Activated CD8-positive, alpha-beta memory T cell treated with anti-CD3 and anti-CD28 coated beads, Interleukin-2, amount 50 U/mL, for 1 hour (primary cell): ENCODE measurements at regions not wholly inside any gene's neighbourhood (a gene's known extent, or its start where the extent isn't known, plus 50 kb on each side); places are given as distances from the start of the nearest gene placed in this dataset.

Experiments used
- DNase-seq: peaks from one replicate; pipeline ENCODE4 v3.0.0-alpha.2; 2020; ENCODE audit errors: extremely low read depth

- no peak for DNase-seq
Observed at GRCh38 chr2:136375017-136375901, 257.3 kb upstream of the CXCR4 start.

- DNase-seq, result no peak
Observed at GRCh38 chr2:136373841-136374240, 255.9 kb upstream of the CXCR4 start.

GRCh38 chr2:136373029-136373428 is 255.1 kb upstream of the CXCR4 start:
- DNase-seq, result no peak

GRCh38 chr2:136363900-136364299 is 246.0 kb upstream of the CXCR4 start:
- no peak for DNase-seq

GRCh38 chr2:136363470-136363869 is 245.5 kb upstream of the CXCR4 start:
- DNase-seq, result no peak

- no peak for DNase-seq
Observed at GRCh38 chr2:136362676-136363390, 244.9 kb upstream of the CXCR4 start.

GRCh38 chr2:136361521-136361920 is 243.6 kb upstream of the CXCR4 start:
- DNase-seq, result no peak

- DNase-seq, result no peak
Observed at GRCh38 chr2:136360790-136361189, 242.8 kb upstream of the CXCR4 start.

- no peak for DNase-seq
Observed at GRCh38 chr2:136359121-136359965, 241.4 kb upstream of the CXCR4 start.

- no peak for DNase-seq
Observed at GRCh38 chr2:136358576-136358975, 240.6 kb upstream of the CXCR4 start.

GRCh38 chr2:136357007-136357380 is 239.0 kb upstream of the CXCR4 start:
- DNase-seq, result no peak

- no peak for DNase-seq
Observed at GRCh38 chr2:136356125-136357006, 238.4 kb upstream of the CXCR4 start.

- DNase-seq, result no peak
Observed at GRCh38 chr2:136351684-136352083, 233.7 kb upstream of the CXCR4 start.

GRCh38 chr2:136347981-136348380 is 230.0 kb upstream of the CXCR4 start:
- no peak for DNase-seq

- no peak for DNase-seq
Observed at GRCh38 chr2:136344339-136344738, 226.4 kb upstream of the CXCR4 start.

- no peak for DNase-seq
Observed at GRCh38 chr2:136342138-136342537, 224.2 kb upstream of the CXCR4 start.

GRCh38 chr2:136334967-136335366 is 217.0 kb upstream of the CXCR4 start:
- no peak for DNase-seq

- DNase-seq, result no peak
Observed at GRCh38 chr2:136332436-136333095, 214.6 kb upstream of the CXCR4 start.

GRCh38 chr2:136331226-136331625 is 213.3 kb upstream of the CXCR4 start:
- no peak for DNase-seq

- DNase-seq, result no peak
Observed at GRCh38 chr2:136328207-136328795, 210.4 kb upstream of the CXCR4 start.
